IPS-15b (cell line): ENCODE measurements at regions not wholly inside any gene's neighbourhood (a gene's known extent, or its start where the extent isn't known, plus 50 kb on each side); places are given as distances from the start of the nearest gene placed in this dataset.

Experiments
- H3K27me3 ChIP-seq: one replicate; pipeline ENCODE4 v1.6.1; 2013; ENCODE audit warnings: low read length; ENCODE audit not compliant: control insufficient read depth, insufficient read depth
- H3K36me3 ChIP-seq: one replicate; pipeline ENCODE4 v1.6.1; 2013; ENCODE audit warnings: low read length; ENCODE audit not compliant: control insufficient read depth, insufficient read depth
- H3K4me1 ChIP-seq: one replicate; pipeline ENCODE4 v1.6.1; 2013; ENCODE audit warnings: mild to moderate bottlenecking, low read length; ENCODE audit not compliant: control insufficient read depth, insufficient read depth
- H3K4me3 ChIP-seq: one replicate; pipeline ENCODE4 v1.5.1; 2013; ENCODE audit warnings: low read depth, low read length
- H3K9ac ChIP-seq: one replicate; pipeline ENCODE4 v1.6.1; 2013; ENCODE audit warnings: low read depth, mild to moderate bottlenecking, low read length
- H3K9me3 ChIP-seq: one replicate; pipeline ENCODE4 v1.6.1; 2013; ENCODE audit warnings: mild to moderate bottlenecking, low read length; ENCODE audit not compliant: control insufficient read depth, insufficient read depth

DNA sequence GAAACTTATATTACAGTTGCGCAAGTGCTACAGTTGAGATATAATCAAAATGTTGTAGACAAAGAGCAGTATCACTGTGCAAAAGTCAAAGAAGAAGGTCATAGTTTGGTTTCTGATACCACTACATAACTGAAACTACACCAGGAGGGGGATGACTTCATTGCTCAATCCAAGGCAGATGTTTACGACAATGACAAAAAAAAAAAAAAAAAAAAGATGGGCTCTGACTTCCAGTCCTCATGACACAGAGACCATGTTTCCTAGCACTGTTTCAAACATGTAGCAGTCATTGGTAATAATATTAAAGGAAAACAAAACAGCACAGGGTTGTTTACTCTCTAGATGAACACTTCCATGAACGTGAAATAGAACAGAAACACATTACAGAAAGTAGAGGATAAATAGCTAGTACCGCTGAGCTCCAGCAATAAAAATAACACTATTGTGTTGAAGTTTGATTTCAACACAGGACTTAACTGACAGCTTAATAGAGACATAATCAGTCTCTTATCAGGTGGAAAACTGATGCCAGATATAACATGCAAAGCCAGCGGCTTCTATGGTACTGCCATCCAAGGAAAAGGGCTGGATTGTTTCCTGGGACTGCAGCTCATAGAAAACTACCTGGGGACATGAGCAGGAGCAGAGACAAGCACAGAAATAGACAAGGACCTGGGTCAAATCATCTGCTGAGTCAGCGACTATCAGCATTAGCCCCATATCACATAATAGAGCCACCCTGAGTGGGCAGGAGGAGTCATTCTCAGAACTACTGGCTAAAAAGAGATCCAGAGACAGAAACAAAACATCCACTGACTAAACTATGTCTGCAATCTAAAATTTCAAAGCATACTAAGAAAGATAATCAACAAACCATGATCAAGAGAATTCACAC, 463.6 kb upstream of the SOX9 start:
- H3K9me3 ChIP-seq = no peaks in the 10 kb centered on the region
- no peak overlapping the region for H3K4me3 ChIP-seq
- no peaks in the 10 kb centered on the region for H3K4me1 ChIP-seq
- H3K9ac ChIP-seq = no peak overlapping the region
- no peaks in the 10 kb centered on the region for H3K36me3 ChIP-seq
- H3K27me3 ChIP-seq = no peaks in the 10 kb centered on the region

DNA sequence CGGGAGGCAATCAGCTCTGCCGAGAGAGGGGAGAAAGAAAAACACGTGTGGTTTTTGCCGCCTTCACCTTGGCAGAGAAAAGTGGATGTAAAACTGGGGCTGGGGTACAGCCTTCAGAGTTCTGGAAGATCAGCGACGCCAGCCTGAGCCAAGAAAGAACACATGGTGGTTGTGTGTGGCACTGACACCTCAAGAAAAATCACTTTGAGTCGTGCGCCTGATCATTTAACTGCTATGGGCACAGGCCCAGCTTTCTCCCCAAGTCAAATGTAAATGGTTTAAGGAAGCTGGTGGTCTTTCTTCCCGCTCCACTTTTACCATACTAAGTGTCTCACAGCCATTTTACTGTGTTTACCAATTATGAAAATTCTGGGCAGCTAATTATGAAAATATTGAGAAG, 461.8 kb upstream of the SOX9 start:
- Histone ChIP-seq H3K36me3 (no peaks in the 10 kb centered on the region), H3K4me3 (no peak overlapping the region), H3K9ac (no peak overlapping the region), H3K27me3 (no peaks in the 10 kb centered on the region), H3K9me3 (no peaks in the 10 kb centered on the region), H3K4me1 (no peaks in the 10 kb centered on the region)

DNA sequence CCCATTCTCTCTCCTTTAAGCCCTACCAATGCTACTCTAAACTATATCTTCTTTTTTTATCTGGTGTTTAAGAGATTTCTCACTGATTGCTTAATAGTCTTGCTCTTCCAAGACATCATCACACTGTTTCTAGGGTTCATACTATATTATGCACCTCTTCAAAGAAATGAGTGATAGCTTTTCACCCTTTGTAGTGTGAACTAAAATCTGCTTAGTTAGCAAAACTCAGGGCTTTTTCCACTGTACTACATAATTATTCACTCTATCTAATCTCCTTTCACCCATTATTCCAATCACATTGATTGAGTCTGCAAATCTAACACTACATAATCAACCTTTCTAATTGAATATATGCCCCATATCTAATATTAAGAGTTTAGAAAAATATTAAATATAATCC, 456.0 kb upstream of the SOX9 start:
- Histone ChIP-seq H3K4me1 (no peaks in the 10 kb centered on the region), H3K4me3 (no peak overlapping the region), H3K9me3 (no peaks in the 10 kb centered on the region), H3K36me3 (no peaks in the 10 kb centered on the region), H3K9ac (no peak overlapping the region), H3K27me3 (no peaks in the 10 kb centered on the region)

DNA sequence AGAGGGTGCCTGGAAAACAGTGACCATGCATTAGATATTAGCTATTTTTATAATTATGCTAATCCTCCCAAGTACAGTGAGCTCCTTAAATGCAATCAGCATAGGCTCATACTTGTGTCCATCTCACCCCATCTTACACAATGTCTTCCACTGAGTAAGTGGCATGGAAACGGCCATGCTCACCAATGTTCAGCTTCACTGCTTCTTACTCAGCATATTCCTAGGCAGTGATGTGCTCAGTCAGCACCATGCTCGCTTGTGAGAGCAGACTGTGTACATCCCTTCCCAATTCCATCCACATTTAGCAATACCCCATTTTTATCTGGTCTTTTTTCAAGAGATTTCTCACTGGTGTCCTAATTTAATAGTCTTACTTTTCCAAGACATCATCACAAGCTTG, 454.8 kb upstream of the SOX9 start:
- H3K4me3 ChIP-seq = no peak overlapping the region
- no peak overlapping the region for H3K9ac ChIP-seq
- H3K4me1 ChIP-seq = no peaks in the 10 kb centered on the region
- H3K36me3 ChIP-seq = no peaks in the 10 kb centered on the region
- no peaks in the 10 kb centered on the region for H3K27me3 ChIP-seq
- no peaks in the 10 kb centered on the region for H3K9me3 ChIP-seq

DNA sequence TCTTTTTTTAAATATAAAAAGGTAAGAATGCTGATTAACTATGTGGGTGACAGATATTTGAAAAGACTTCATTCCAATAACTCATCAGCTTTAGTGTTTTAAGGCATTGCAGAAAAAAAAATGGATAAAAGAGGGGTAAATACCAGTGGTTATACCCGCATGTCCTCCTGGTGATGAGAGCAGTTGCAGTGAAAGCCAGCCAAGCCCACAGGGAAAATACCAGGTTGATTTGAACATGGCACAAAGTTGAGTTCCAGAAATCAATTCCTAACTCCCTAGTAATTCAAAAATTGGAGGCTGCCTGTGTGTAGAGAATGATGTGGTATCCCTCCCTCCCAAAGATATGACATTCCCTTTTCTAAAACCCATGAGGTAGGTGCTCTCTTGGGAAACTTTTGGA, 453.2 kb upstream of the SOX9 start:
- Histone ChIP-seq H3K9me3 (no peaks in the 10 kb centered on the region), H3K4me3 (no peak overlapping the region), H3K9ac (no peak overlapping the region), H3K4me1 (no peaks in the 10 kb centered on the region), H3K36me3 (no peaks in the 10 kb centered on the region), H3K27me3 (no peaks in the 10 kb centered on the region)

DNA sequence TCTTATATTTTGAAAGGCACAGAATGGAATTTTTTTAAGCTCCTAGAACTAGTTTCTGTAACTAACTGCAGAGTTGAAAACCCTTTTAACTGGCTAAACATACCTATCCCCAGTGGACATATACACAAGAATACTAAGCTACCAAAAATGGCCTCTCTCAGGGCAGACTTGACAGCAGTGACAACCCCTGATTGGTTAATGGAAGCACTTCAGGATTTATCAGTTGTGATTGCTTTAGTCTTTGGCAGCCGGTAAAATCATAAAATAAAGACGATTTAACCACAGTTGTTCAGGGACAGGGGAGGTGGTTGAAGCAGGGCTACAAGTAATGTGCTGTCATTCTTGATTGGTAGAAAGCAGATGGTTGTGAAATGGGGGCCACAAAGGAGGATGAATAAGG, 452.0 kb upstream of the SOX9 start:
- H3K4me3 ChIP-seq = no peak overlapping the region
- no peaks in the 10 kb centered on the region for H3K27me3 ChIP-seq
- H3K36me3 ChIP-seq = no peaks in the 10 kb centered on the region
- H3K9ac ChIP-seq = no peak overlapping the region
- H3K4me1 ChIP-seq = no peaks in the 10 kb centered on the region
- no peaks in the 10 kb centered on the region for H3K9me3 ChIP-seq

DNA sequence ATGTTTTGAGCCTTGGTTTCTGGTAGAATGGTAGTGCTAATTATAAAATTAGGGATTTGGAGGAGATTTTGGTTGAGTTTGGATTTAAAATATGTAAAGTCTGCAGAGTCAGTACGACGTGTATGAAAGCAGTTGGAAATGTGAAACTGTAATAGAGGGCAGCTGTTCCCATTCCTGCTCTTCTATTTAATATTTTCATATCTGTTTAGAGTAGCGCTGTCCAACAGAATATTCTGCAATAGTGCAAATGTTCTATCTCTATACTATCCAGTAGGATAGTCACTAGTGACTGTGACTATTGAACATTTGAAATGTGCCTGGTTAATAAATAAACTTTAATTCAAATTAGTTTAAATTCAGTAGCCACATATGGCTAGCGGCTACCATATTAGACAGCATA, 443.4 kb upstream of the SOX9 start:
- Histone ChIP-seq H3K9me3 (no peaks in the 10 kb centered on the region), H3K36me3 (no peaks in the 10 kb centered on the region), H3K4me1 (no peaks in the 10 kb centered on the region), H3K4me3 (no peak overlapping the region), H3K27me3 (no peaks in the 10 kb centered on the region), H3K9ac (no peak overlapping the region)

DNA sequence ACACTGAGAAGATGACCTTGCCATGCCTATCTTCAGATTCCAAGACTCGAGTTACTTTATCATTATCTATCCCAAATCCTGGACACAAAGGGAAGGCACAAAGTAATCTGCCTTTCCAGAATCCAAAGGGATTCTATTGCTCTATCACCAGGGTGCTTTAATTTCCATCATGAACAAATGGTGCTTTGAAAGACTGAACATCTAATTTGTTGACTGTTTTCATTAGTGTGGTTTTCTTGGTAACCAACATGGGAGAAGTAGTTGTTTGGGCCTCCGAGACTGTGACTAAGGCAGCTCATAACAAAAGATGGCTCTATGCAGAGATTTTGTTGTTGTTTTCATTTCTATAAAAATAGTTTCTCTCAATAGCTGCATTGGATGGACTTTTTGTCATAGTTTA, 441.0 kb upstream of the SOX9 start:
- Histone ChIP-seq H3K9ac (no peak overlapping the region), H3K4me3 (no peak overlapping the region), H3K9me3 (no peaks in the 10 kb centered on the region), H3K4me1 (no peaks in the 10 kb centered on the region), H3K36me3 (no peaks in the 10 kb centered on the region), H3K27me3 (no peaks in the 10 kb centered on the region)

DNA sequence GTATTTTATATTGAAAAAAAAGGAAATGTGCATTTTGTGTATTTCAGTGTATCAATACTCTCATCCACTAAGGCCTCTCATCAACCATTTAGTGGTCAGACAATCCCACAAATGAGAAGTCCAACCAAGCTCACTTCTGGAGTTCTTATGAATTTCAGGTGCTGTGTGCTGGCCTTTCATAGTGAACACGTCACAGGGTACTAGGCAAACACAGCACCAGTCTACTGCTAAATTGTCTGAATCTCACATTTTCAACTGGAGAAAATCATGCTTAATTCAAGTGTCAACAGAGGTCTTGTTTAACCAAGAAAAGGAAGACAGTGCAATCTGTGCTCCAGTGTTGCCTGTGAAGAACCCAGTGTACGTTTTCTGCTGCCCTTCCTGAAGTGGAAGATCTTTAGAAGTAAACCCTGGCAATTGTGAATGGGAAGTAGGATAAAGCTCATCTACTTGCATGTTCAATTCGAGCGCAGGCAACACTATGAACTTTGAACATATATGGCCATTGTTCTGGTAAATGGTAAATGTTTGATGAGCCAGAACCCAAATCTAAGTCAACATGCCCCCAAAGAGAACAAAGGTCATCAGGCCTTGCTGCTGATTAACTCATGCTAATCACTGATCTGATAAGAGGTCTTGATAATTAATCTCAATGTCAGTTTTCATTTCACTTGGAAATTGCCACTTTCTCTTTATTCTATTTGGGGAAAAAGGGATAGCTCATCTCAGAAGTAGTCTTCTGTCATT, 439.2 kb upstream of the SOX9 start:
- H3K4me3 ChIP-seq = no peak overlapping the region
- no peaks in the 10 kb centered on the region for H3K36me3 ChIP-seq
- no peaks in the 10 kb centered on the region for H3K9me3 ChIP-seq
- no peak overlapping the region for H3K9ac ChIP-seq
- H3K4me1 ChIP-seq = no peaks in the 10 kb centered on the region
- no peaks in the 10 kb centered on the region for H3K27me3 ChIP-seq

DNA sequence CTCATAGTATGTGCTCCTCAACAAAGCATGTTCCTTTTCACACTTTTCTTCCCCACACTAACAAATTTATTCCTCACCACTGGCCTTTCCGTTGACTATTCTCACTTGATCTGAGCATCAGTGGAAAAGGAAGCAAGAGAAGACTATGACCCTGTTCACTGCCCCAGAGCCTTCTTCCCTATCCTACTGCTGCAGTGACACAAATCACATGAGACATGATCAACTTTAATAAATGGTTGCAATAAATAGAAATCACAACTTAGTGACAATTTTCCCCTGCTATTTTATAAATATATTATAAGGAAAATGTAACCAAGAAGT, 438.7 kb upstream of the SOX9 start:
- Histone ChIP-seq H3K27me3 (no peaks in the 10 kb centered on the region), H3K36me3 (no peaks in the 10 kb centered on the region), H3K9me3 (no peaks in the 10 kb centered on the region), H3K4me1 (no peaks in the 10 kb centered on the region), H3K4me3 (no peak overlapping the region), H3K9ac (no peak overlapping the region)

DNA sequence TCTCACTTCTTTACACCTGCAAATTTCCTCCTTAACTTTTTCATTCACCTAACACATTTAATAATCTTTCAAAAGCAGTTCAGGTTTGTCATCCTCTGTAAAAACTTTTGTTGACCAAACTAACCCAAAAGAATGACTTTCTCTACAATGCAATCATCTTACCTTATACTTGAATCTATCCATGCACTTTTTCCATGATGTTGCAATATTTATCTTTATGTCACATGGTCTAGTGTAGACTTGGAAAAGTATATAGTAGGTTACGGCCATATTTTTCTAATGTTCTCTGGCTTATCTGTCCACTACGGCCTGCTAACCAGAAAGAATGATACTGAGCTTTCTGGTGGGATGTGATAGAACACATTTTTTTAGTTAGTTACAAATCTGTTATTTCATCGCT, 431.0 kb upstream of the SOX9 start:
- Histone ChIP-seq H3K9ac (no peak overlapping the region), H3K27me3 (no peaks in the 10 kb centered on the region), H3K36me3 (no peaks in the 10 kb centered on the region), H3K4me1 (no peaks in the 10 kb centered on the region), H3K9me3 (no peaks in the 10 kb centered on the region), H3K4me3 (no peak overlapping the region)

DNA sequence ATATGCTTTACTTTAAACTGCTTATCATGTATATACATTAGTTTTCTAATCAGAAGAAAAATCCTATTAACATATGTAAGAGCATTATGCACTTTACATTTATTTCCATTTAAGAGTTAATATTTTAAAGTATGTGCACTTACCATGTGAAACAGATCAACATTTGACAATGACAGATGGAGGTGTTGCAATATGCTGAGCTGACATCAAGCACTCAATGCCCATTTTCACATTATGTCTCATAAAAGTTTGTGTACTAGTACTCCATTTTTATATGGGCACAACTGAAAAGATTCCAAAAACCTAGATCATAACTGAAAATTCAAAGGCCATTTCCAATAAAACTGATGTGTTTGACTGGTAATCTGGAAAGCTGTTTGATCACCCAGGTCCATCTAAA, 420.9 kb upstream of the SOX9 start:
- Histone ChIP-seq H3K4me1 (no peaks in the 10 kb centered on the region), H3K27me3 (no peaks in the 10 kb centered on the region), H3K9me3 (no peaks in the 10 kb centered on the region), H3K36me3 (no peaks in the 10 kb centered on the region), H3K4me3 (no peak overlapping the region), H3K9ac (no peak overlapping the region)
